Occipital lobe (tissue), 1 donor: ENCODE measurements at regions not wholly inside any gene's neighbourhood (a gene's known extent, or its start where the extent isn't known, plus 50 kb on each side); places are given as distances from the start of the nearest gene placed in this dataset.

Source experiments
- DNase-seq: peaks from one replicate; lab custom pipeline; 2025; lab: John Stamatoyannopoulos, UW

DNA sequence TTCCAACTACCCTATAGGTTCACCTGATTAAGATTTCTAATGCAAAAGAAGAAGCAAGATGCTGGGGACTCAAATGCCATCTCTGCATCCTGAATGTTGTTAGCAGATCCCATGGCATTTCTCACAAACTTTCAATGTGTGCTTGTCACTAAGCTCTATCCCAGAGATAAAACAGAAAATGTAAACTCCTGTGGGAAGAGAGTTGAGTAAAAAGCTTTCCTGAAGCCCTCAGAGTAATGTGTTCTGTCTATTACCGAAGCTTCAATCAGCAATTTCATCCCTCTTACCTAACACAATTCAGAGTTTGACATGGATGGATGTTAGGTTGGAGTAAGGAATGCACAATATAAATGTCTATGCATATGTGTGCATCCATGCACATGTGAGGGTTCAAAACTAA lies 829.9 kb upstream of the PRMT6 start:
- no peak for DNase-seq

DNA sequence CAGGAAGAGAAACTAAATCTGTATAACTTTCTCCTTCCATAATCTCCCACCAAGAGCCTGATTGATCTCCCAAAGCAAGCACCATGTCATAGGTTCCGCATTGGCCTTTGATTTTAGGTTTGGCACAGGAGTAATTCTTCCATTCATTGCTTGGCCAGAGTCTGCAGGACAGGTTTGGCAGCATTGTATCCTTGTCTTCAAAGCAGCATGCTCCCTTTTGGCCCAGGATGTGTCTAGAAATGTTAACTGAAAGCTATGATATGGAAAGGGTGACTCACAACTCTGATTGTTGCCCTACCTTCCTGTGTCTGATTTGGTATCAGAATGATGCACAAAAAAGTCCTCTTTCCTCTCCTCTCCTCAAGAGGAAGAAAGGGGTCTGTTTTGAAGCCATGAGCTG lies 824.3 kb upstream of the PRMT6 start:
- no peak for DNase-seq

DNA sequence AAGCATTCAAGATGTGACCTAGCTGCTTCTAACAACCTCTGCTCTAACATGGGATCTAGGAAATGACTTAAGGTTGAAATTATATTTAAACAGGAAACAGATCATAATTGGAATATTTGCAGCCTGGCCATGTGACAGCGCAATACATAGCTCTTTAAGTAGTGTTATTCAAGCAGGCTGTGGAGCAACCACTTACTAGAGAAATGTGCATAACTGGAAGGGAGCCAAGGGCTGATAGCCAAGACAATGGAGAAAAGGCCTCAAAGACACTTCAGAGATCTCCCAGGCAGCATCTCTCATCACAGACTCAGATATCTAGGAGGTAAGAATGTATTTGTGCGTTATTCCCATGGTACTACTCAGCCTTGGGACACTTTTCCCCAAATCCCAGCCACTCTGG lies 823.0 kb upstream of the PRMT6 start:
- no peak for DNase-seq

DNA sequence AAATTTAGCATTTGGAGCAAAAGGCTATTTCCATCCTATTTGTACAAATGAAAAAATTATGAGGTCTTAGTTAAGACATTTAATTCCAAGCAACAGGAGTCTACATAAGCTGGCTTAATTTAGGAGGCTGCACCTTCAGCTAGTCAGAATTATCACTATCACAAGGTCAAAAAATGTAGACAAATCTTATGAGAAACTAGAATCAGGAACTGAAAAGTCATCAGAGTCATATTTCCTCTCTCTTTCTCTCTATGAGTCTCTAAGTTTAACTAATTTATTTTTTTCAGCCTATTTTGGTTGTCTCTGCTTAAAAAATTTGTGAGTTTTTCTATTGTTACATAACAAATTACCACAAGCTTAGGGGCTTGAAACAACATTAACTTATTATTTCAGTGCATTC lies 807.1 kb upstream of the PRMT6 start:
- no peak for DNase-seq

DNA sequence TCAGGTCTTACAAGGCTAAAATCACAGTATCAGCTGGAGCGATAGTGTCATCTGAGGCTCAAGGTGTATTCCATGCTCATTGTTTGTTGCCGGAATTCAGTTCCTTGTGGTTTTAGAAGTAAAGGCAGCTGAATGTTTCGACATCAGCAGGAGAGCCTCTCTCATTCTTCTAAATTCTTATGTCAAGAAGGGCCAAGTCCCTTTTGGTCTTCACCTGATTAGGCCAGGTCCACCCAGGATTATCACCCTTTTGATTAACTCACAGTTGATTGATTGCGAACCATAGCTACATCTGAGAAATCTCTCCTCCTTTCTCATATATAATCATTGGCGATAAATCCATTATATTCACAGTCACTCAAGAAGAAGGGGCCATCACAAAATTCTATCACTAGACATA lies 806.7 kb upstream of the PRMT6 start:
- no peak for DNase-seq

DNA sequence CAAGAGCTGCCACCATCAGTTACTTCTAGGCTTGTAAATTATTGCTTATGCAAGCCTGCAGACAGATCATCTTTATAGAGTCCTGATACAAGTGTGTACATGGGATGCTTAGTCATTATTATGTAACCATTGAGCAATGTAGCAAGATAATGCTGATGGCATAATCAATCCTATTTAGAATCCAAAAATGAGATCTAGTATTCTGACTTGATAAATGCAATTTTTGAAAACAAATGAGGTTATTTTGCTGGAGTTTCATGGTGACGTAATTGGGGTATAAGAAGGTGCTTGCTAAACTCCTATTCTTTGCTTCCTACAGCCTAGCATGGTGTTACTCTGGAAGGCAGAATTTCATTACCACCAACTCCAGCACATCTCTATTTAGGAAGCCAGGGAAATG lies 801.7 kb upstream of the PRMT6 start:
- DNase-seq: no peak

DNA sequence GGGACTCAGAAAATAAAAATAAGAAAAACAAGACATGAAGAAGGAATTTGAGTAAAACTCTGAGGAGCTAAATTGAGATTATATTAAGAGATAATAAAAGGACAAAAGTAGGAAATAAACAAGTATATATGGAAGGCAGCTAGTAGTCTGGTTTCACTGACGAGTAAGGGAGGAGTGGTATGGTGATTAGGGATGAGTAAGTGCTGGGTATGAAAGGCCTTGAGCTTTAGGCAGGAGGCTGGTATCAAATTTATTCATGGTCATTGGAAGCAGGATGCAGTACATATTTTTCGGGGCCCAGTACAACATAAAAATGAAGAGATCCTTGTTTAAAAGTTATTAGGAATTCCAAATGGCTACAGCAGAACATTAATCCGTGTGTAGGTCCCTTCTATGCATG lies 789.7 kb upstream of the PRMT6 start:
- DNase-seq: no peak

DNA sequence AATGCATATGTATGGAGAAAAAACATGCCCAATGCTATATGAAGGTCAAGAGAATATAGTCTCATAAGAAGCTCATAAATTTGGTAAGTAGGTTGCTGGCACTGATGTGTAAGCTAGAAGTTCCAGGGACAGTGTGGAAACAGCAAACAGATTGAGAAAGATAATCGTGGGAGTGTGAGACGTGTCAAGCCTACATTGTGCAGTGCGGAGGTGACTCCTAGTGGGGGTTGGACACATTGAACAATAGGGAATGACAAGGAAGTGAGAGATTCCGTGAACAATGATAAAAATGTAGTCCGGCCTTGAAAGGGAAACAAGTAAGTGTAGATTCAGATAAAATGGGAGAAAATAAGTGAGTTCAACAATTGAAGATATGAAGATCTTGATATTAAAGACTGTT lies 788.4 kb upstream of the PRMT6 start:
- peak; percentile 22 for DNase-seq

DNA sequence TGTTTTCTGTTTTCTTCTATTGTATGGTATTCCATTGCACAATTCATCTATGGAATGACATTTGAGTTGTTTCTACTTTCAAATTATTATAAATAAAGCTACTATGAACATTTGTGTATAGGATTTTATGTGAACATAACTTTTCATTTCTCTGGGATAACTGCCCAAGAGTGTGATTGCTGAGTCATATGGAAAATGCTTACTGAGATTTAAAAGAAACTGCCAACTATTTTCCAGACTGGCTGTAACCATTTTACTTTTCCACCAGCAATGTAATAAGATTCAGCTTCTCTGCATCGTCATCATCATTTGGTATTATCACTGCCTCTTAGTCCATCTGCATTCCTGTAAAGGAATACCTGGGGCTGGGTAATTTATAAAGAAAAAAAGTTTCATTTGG lies 779.6 kb upstream of the PRMT6 start:
- DNase-seq: no peak

DNA sequence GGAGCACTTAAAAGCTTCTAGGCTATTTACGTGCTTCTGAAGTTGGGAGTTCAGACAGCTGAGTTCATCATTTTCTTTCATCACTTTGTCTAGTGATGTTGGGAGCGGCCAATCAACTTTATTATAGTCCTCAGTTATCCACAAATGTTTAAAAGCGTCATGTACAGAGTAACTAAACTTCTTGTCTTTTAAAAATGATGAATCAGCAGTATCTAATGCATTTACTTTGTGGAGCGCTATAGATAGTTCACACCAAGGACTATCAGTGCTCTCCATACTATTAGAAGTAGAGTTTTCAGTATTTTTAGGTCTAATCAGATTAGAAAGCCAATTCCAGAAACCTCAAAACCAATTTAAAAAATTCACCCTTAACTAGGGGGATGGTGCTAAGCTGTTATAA lies 778.7 kb upstream of the PRMT6 start:
- DNase-seq: no peak

DNA sequence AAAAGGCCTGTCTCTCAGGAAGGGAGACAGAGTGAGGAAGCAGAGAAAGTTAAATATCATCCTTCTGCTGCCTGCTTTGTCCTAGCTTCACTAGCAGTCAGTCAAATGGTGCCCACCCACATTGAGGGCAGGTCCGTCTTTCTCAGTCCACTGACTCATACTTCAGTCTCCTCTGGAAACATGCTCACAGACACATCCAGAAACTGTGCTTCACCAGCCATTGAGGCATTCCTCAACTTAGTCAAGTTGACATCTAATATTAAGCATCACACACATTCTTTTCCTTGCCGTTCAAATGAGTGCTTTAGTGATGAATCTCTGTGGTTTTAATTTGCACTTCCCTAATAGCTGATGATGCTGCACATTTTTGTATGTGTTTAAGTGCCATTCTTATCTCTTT lies 777.8 kb upstream of the PRMT6 start:
- no peak for DNase-seq

DNA sequence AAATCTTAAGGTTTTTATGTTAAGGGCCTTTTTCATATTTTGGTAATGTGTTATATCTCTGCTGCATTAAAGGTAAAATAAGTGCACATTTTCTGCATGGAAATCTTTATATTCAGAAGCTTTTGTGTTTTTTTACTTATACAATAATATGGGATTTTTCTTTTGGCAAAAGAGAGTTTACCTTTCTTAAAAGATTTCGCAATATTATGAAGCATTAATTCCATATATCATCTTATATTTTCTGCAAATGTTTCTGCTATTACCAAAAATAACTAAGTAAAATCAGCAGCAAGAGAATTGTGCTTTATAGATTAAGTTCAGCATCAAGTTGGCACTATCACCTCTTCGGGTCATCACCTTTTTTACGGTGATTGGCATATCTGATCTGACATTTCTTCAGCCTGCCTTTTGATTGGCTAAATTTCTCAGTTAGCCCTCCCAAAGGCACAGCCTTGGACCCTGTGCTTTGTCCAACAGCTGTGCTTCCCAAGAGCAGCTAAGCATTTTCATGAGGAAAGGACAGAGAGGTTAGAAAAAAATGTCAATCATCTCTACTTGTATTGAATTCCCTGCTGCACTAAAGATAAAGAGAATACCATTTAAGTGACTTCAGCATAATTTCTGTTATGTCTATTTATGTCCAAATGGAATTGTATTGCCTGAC lies 767.1 kb upstream of the PRMT6 start:
- DNase-seq: no peak

DNA sequence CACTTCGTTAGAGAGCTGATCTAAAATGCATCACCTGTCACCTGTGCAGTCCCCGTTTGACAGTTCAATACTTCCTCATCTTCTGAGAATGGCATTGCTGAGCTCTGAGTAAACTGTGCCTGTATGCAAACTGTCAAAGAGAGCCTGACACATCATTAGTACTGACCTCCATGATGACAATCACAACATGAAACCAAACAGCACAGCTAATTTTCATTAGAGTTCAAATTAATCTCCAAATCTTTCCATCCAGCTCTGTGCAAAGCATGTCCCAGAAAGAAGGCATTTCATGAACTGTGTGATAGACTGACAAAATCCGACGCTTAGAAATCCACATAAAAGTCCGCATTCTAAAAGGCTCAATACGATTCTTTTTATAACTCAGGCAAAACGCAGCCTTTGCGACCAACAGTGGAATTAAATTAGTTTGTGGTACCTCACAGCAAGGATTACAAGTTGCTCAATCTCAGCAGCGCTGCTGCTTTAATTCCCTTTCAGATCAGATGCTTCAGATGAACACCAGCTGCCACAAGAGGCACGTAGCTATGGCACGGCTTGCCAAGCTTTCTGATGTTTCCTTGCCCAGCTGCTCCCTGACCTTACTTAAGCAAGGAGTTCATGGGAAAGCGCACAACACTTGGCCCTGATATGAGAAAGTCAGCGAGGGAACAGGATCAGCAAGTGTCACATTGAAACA lies 765.5 kb upstream of the PRMT6 start:
- no peak for DNase-seq

DNA sequence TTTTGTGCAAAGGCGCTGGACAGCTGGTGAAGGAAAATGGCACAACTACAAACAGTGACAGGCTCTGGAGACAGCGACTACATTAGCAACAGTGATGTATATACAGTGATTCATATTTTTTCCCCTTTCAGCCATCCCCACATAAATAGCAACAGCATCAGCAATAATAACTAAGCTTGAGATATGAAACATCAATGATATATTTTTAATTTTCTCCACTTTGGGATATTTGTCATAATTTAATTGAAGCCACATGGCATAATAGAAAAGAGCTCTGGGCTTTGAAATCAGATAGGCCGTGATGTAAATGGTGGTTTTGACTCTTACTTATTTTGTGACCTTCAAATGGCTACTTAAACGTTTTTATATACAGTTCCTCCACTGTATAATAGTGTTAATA lies 764.3 kb upstream of the PRMT6 start:
- DNase-seq: no peak

DNA sequence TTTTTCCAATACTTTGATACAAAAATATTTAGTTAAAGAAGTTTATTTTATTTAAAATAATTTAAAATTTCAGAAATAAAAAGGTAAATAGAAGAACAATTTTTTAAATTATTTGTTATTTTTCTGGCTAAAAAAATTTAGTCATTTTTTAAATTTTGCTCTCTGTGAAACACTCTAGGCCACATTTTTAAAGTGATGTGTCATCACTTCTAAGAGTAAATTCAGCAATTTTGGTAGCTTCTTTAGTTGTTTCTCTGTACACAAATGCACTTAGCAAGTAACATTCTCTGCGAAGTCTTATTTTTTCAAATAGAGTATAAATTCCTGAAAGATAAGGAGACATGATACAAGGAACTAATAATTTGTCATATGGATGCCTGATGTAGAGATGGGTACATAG lies 760.0 kb upstream of the PRMT6 start:
- DNase-seq: no peak

DNA sequence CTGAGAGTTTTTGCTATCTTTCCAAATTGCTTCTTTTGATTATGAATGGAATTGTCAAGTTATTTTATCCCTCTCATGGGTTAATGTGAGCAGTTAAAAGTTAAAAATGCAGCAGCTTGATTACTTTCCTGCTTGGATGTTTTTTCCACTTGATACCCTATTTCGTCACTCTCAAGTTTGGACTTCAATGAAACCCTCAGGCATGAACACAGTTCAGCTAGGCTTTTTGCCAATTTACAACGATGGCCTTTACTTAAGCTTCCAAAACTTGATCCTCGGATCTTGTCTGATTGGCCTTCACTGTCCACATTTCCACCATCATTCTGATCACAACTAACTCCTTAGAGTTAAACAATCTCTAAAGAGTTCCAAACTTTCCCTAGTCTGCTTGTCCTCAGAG lies 752.4 kb upstream of the PRMT6 start:
- no peak for DNase-seq

DNA sequence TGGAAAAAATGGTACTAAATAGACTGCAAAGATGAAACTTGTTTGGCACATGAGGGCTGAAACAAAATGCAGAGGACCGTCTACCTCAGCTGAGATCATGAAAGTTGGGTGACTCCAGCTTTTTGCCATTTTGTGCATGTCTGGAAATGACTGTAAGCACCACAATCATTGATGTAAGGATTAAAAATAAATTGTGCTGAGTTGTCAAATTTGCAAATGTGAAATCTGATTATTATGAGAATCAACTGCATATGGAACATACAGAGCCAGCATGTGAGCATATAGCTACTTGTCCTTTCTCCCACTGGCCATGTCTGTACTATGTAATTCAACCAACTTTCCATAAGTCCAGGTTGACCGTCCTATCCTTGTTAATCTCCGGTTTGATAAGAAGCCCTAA lies 736.9 kb upstream of the PRMT6 start:
- no peak for DNase-seq

DNA sequence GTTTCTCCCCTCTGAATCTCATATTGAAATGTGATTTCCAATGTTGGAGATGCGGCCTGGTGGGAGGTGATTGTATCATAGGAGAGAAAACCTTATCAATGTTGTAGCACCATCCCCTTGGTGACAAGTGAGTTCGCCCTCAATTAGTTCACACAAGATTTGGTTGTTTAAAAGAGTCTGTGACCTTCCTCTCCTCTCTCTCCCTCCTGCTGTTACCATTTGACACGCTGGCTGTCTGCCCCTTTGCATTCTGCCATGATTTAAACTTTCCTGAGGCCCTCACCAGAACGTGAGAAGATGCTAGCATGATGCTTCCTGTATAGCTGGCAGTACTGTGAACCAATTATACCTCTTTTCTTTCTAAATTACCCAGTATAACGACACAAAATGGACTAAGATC lies 730.9 kb upstream of the PRMT6 start:
- no peak for DNase-seq

DNA sequence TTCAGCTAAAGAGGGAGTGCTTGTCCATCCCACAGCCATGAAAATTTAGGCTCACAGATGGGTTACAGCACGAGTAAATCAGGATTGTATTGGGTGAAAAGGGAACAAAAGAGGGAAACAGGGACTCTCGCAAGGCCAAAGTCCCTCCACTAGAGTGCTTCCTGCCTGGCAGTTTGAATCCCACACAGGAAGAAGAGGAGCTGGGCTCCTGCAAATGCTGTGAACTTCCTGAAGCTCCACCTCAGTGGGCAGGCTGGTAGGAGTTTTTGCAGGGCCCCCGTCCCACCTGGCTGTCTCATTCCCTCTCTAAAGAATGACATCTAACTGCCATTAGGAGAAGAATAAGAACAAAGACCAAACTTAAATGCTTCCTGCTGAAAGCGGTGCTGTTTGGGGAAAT lies 712.0 kb upstream of the PRMT6 start:
- no peak for DNase-seq

DNA sequence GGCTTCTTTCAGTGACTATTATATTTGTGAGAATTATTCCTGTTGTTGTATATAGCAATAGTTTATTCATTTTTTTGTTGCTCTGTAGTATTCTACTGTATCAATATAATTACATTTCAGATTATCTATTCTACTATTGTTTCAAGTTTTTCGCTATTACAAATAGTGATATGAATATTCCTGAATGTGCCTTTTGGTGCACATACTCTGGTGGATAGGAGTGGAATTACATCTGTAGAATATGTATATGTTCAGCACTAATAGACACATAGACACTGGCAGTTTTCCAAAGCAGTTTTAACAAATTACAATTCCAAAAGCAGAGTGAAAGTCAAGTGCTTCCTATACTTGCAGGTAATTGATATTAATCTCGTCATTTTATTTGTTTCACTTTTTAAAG lies 696.2 kb upstream of the PRMT6 start:
- DNase-seq: no peak

DNA sequence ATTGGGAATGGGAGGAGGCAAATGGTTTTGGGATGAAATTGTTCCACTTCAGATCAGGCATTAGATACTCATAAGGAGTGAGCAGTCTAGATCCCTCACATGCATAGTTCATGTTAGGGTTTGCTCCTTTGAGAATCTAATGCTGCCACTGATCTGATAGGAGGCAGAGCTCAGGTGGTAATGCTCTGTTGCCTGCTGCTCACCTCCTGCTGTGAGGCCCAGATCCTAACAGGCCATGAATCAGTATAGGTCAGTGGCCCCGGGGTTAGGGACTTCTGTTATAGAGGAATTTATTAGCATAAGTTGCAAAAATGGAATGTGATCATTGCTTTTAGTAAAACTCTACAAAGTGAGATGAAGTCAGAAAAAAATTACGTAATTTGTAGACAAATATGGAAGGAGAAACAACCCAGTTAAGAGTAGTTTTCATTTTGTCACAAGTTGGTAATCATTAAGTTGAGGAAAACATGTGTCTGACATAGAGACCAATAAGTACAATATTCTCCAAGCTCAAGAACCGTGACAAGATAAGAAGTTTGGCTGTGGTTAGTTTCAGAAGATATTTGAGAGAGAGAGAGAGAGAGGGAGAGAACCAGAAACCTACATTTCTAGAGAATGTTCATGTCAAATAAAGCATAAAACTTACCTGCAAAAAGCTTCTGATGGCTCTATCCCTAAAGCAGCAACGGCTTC lies 689.7 kb upstream of the PRMT6 start:
- no peak for DNase-seq

DNA sequence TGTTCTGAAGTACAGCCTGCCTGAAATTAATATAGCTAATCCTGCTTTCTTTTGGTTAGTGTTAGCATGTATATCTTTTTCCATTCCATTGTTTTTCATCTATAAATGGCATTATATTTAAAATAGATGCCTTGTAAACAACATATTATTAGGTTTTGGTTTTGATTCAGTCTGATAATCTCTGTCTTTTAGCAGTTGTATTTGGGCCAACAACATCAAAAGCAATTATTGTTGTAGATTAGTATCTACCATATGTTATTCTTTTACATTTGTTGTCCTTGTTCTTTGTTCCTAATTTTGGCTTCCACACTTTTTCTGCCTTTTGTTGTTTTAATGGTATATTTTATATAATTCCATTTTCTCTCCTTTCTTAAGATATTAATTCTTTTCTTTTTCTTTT lies 678.2 kb upstream of the PRMT6 start:
- no peak for DNase-seq

DNA sequence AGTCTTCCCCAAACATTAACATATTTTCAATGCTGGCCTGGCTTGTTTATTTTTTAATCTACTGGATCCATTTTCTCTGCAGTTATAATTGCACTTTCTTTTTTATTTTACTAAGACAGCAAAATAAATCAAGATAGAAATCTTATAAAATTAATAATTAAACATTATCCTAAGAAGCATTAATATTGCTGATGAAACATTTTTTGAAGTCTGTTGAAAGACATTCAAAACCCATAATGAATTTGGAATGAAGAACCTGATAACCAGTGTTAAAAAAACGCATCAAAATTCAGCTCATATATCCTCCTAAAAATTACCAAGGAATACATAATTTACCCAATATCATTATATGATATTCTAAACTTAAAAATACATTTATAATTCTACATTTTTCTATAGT lies 675.7 kb upstream of the PRMT6 start:
- no peak for DNase-seq
